Stimulated activated CD8-positive, alpha-beta memory T cell treated with anti-CD3 and anti-CD28 coated beads, Interleukin-7, amount 100 ng/mL, for 48 hours (primary cell): ENCODE measurements at regions not wholly inside any gene's neighbourhood (a gene's known extent, or its start where the extent isn't known, plus 50 kb on each side); places are given as distances from the start of the nearest gene placed in this dataset.

Source experiments
- DNase-seq, 2 donors: peaks; one replicate each; pipeline ENCODE4 v3.0.0-alpha.2; 2020; ENCODE audit warnings: low read depth in 1 of 2; ENCODE audit errors: extremely low read depth in 1 of 2

GRCh38 chr5:128876569-128877382 is 88.5 kb upstream of the SLC27A6 start:
- no peak for DNase-seq

GRCh38 chr5:128877476-128877875 is 87.8 kb upstream of the SLC27A6 start:
- DNase-seq = no peak

- DNase-seq = no peak
Measured at GRCh38 chr5:128881502-128882018, 83.7 kb upstream of the SLC27A6 start.

DNA sequence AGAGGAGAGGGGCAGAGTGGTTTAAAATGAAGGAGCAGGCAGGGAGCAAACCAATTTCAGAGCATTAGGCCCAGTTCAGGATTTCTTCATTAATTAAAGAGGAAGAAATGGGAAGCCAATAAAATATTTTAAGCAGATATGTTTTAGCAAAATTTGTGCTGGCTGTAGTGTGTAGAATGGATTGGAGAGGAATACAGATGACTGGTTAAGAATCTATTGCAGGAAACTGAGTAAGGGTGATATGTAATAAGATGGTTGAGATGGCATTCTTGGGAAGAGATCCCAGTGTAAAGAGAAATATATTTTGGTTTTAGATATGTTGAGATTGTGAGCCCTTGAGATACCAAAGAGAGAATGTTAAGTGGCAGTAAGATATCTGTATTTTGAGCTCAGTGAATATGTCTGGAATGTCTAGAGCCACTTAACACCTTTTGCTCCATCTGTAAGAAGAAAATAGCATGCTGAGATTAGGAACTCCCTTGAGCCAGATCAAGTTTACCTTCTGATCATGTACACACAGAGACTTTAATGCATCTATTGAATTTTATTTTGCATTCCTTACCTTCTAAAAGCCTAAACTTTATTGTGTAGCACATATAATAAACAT is 79.5 kb upstream of the SLC27A6 start:
- no peak for DNase-seq

DNA sequence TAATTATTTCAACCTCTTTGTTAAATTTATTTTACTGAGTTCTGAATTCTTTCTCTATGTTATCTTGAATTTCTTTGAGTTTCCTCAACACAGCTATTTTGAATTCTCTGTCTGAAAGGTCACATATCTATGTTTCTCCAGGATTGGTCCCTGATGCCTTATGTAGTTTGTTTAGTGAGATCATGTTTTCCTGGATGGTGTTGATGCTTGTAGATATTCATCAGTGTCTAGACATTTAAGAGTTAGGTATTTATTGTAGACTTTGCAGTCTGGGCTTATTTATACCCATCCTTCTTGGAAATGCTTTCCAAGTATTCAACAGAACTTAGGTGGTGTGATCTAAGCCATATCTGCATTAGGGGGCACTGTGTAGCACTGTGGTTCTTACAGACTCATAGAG is 70.2 kb upstream of the SLC27A6 start:
- DNase-seq = no peak

DNA sequence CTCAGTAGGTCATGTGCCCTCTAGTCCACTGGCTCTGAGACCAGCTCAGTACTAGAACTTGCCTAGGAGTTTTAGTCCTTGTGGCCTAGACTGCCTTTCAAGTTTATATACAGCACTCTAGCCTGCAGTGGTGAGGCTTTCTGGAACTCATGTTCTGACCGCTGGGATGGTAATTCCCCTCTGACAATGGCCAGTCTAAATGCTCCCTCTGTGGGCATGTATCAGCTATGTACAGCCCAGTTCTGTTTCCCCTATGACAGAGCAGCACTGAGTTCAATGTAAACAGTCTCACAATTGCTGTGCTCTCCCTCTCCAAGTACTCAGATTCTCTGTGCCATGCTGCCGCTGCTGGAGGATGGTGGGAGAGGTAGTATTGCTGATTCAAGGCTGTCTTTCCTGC is 68.6 kb upstream of the SLC27A6 start:
- no peak for DNase-seq

DNA sequence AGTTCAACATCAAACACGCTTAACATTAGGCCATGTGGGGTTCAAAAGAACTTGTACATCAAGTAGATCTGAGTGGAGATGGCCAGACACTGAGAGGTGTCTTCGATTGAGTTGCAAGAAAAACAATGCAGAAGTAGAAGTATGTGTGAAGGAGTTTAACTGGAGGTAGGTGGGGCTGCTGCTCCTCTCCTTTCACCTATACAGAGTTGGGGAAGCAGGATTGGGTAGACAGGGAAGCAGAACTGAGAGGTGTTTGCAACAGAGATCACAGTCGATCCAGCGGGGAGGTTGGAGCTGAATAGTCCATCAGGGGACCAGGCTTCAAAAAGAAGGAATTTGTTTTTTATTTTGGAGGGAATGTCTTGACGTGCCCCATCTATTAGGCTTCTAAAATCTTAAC is 61.7 kb upstream of the SLC27A6 start:
- no peak for DNase-seq

DNA sequence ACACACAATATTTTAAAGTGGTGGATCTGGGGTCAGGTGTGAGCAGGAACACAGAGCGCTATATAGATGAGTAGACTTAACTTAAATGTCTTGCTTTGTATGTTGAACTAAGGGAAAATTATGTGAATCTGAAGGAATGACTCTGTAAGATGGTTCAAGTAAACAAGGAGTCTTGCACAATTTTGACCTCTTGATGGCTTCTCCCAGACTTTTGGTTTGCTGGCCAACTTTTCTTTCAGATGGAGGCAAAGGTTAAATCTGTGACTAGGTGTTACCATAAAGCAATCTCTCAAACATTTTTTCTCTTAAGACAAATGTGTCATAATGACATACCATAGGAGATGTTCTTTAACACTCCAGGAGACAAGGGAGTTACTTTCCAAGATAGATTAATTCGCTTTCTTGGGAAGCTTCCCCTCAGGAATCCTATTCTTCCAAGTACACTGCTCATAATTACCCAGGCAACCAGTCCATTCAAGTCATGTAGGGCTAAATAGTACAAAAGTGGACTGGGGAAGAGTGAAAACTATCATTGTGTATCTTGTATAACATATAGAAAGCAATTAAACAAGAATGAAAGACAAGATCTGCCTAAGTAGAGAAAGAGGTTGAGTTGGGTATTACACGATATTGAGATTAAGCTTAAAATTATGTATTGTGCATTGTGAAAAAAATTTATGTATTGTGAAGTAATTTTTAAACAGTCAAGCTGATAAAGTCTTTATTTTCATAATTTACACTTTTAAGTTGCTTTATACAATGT is 60.3 kb upstream of the SLC27A6 start:
- DNase-seq = no peak

GRCh38 chr5:128905568-128906110 is 59.6 kb upstream of the SLC27A6 start:
- DNase-seq = no peak

- no peak for DNase-seq
Measured at GRCh38 chr5:128913551-128913950, 51.7 kb upstream of the SLC27A6 start.
